ENCODE measurements at regions not wholly inside any gene's neighbourhood (a gene's known extent, or its start where the extent isn't known, plus 50 kb on each side); places are given as distances from the start of the nearest gene placed in this dataset.

GRCh38 chr15:46567968-46568367 is 933.1 kb downstream of the SQOR start:
- no peak for DNase-seq (ENCODE audit: low read depth)
- H3K4me3 ChIP-seq (ENCODE audit: low read depth, low read length) = no peak overlapping the region
- TF ChIP-seq CTCF (IDR thresholded peaks at IDR 0.05; ENCODE audit: low read depth, low read length) (no peak), MYC (IDR thresholded peaks at IDR 0.05; ENCODE audit: low read depth, low read length) (no peak), POLR2A (IDR thresholded peaks at IDR 0.05; ENCODE audit: extremely low read depth, insufficient read length) (no peak), MAX (IDR thresholded peaks at IDR 0.05; ENCODE audit: low read depth, low read length) (no peak)

GRCh38 chr15:46569781-46570180 is 935.0 kb downstream of the SQOR start:
- DNase-seq (ENCODE audit: low read depth) = no peak
- TF ChIP-seq CTCF (IDR thresholded peaks at IDR 0.05; ENCODE audit: low read depth, low read length) (no peak), POLR2A (IDR thresholded peaks at IDR 0.05; ENCODE audit: extremely low read depth, insufficient read length) (no peak), MYC (IDR thresholded peaks at IDR 0.05; ENCODE audit: low read depth, low read length) (no peak), MAX (IDR thresholded peaks at IDR 0.05; ENCODE audit: low read depth, low read length) (no peak)
- no peak overlapping the region for H3K4me3 ChIP-seq (ENCODE audit: low read depth, low read length)

GRCh38 chr15:46576646-46577395 is 942.0 kb downstream of the SQOR start:
- DNase-seq (ENCODE audit: low read depth) = no peak
- no peak overlapping the region for H3K4me3 ChIP-seq (ENCODE audit: low read depth, low read length)
- no peak for TF ChIP-seq CTCF (IDR thresholded peaks at IDR 0.05; ENCODE audit: low read depth, low read length)
- TF ChIP-seq POLR2A (IDR thresholded peaks at IDR 0.05; ENCODE audit: extremely low read depth, insufficient read length) = no peak
- TF ChIP-seq MAX (IDR thresholded peaks at IDR 0.05; ENCODE audit: low read depth, low read length) = no peak
- TF ChIP-seq MYC (IDR thresholded peaks at IDR 0.05; ENCODE audit: low read depth, low read length) = no peak

- DNase-seq (ENCODE audit: low read depth) = no peak
- H3K4me3 ChIP-seq (ENCODE audit: low read depth, low read length) = no peak overlapping the region
- no peak for TF ChIP-seq MYC (IDR thresholded peaks at IDR 0.05; ENCODE audit: low read depth, low read length)
- no peak for TF ChIP-seq MAX (IDR thresholded peaks at IDR 0.05; ENCODE audit: low read depth, low read length)
- TF ChIP-seq POLR2A (IDR thresholded peaks at IDR 0.05; ENCODE audit: extremely low read depth, insufficient read length) = no peak
- TF ChIP-seq CTCF (IDR thresholded peaks at IDR 0.05; ENCODE audit: low read depth, low read length) = no peak
Observed at GRCh38 chr15:46577767-46578166, 942.9 kb downstream of the SQOR start.

DNA sequence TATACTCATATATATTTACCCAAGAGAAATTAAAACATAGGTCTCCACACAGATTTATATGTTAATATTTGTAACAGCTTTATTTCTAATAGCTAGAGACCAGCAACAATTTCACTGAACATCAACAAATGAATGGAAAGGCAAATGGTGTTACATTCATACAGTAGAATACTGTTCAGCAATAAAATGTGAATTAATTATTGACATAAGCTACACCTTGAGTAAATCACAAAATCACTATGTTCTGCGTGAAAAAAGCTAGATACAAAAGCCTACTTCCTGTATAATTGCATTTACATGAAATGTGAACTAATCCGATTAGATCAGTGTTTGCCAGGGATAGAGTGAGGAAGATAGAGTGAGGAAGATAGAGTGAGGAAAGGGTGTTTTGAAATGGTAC is 945.7 kb downstream of the SQOR start:
- TF ChIP-seq CTCF (IDR thresholded peaks at IDR 0.05; ENCODE audit: low read depth, low read length) (no peak), POLR2A (IDR thresholded peaks at IDR 0.05; ENCODE audit: extremely low read depth, insufficient read length) (no peak), MAX (IDR thresholded peaks at IDR 0.05; ENCODE audit: low read depth, low read length) (no peak), MYC (IDR thresholded peaks at IDR 0.05; ENCODE audit: low read depth, low read length) (no peak)
- no peak overlapping the region for H3K4me3 ChIP-seq (ENCODE audit: low read depth, low read length)
- no peak for DNase-seq (ENCODE audit: low read depth)
